H1 (cell line): ENCODE measurements at regions not wholly inside any gene's neighbourhood (a gene's known extent, or its start where the extent isn't known, plus 50 kb on each side); places are given as distances from the start of the nearest gene placed in this dataset.

ENCODE experiments used
- RXRA ChIP-seq: IDR thresholded peaks from 2 replicates; pipeline ENCODE4 v1.6.1; 2011; ENCODE audit warnings: low read depth, mild to moderate bottlenecking, low read length, moderate library complexity; ENCODE audit not compliant: insufficient read depth
- SIX5 ChIP-seq: IDR thresholded peaks from 2 replicates; pipeline ENCODE4 v1.6.1; 2011; ENCODE audit warnings: mild to moderate bottlenecking, low read depth, low read length
- TAF7 ChIP-seq: optimal IDR thresholded peaks from 2 replicates; pipeline ENCODE3; 2011; ENCODE audit warnings: low read depth, mild to moderate bottlenecking, inconsistent platforms, low read length, moderate library complexity, borderline replicate concordance

GRCh38 chrX:6861456-6861855, 286.1 kb upstream of the STS start (continued):
- TF ChIP-seq SIX5 (no peak), RXRA (no peak), TAF7 (no peak)
